HepG2 (cell line): ENCODE measurements at regions not wholly inside any gene's neighbourhood (a gene's known extent, or its start where the extent isn't known, plus 50 kb on each side); places are given as distances from the start of the nearest gene placed in this dataset.
"Not testable (repeated sequence)": the region's sequence is repeated elsewhere in the genome, so short reads cannot be mapped to it uniquely, and the experiment has no call there.

Experiments
- ATAC-seq: fragments of 200-7000 bp; cut with Tn5 transposase; 3 replicates; pipeline ENCODE4 v1.9.1; 2020; ENCODE audit warnings: mild to moderate bottlenecking, moderate library complexity
- BruUV-seq: library from RNA; stranded (reverse); fragments of 400-500 nt; replicated peaks from 2 replicates; lab custom pipeline; 2021; lab: Mats Ljungman, UMichigan
- CTCF ChIA-PET: fragments of 300-600 bp; formaldehyde crosslinking; extraction: SDS; loops from one replicate; lab custom pipeline; 2021; ENCODE audit warnings: low total read pairs, inconsistent platforms, low intra/inter-chr PET ratio; lab: Yijun Ruan, JAX
- POLR2A ChIA-PET: fragments of 350-600 bp; sonication (Branson Sonifier 250); formaldehyde crosslinking; loops from one replicate; lab custom pipeline; 2020; ENCODE audit warnings: antibody characterized with exemption, inconsistent platforms; lab: Yijun Ruan, JAX
- DNase-seq: peaks from one replicate; pipeline ENCODE4 v3.0.0-alpha.2; 2015; ENCODE audit warnings: low spot score
- FAIRE-seq: peaks from 3 replicates; lab custom pipeline; 2011; peaks lifted over from hg19 to GRCh38; lab: Jason Lieb, UNC
- H2AFZ ChIP-seq: one replicate; pipeline ENCODE4 v1.6.1; 2011; ENCODE audit warnings: low read length, inconsistent platforms
- H3K27ac ChIP-seq: fragments of 300-600 bp; 3 replicates; pipeline ENCODE4 v1.8.0; 2011; ENCODE audit warnings: mixed run types, mild to moderate bottlenecking, mixed read lengths, low read length, inconsistent platforms; ENCODE audit not compliant: insufficient read depth; ENCODE audit errors: extremely low read length
- H3K27me3 ChIP-seq, 2 experiments: fragments of 200-600 bp in 1 of 2; 2 replicates in 1 of 2; 3 replicates in 1 of 2; pipeline versions ENCODE4 v1.6.0 to v1.8.0; 2011; ENCODE audit warnings: low read length in 2 of 2, mild to moderate bottlenecking in 2 of 2, moderate library complexity in 2 of 2, inconsistent platforms in 1 of 2; ENCODE audit not compliant: insufficient read depth in 2 of 2, control insufficient read depth in 1 of 2
- H3K36me3 ChIP-seq, 2 experiments: fragments of 200-600 bp in 1 of 2; replicated peaks in 1 of 2; 2 replicates in 1 of 2; 3 replicates in 1 of 2; pipeline versions ENCODE4 v1.5.1 to v1.8.0; 2011; ENCODE audit warnings: low read length in 2 of 2, inconsistent platforms in 1 of 2; ENCODE audit not compliant: insufficient read depth in 2 of 2, control insufficient read depth in 1 of 2
- H3K4me1 ChIP-seq: 2 replicates; pipeline ENCODE4 v1.5.1; 2012; ENCODE audit warnings: low read length, inconsistent platforms; ENCODE audit not compliant: insufficient read depth
- H3K4me2 ChIP-seq: 2 replicates; pipeline ENCODE4 v1.6.0; 2011; ENCODE audit warnings: low read depth, low read length, inconsistent platforms
- H3K4me3 ChIP-seq, 3 experiments: fragments of 200-600 bp in 1 of 3; sonication (generic), shearing (Covaris generic) in 1 of 3; replicated peaks in 1 of 3; 2 replicates each; pipeline ENCODE4 v1.5.1; 2011 to 2016; ENCODE audit warnings: low read length in 3 of 3, inconsistent platforms in 2 of 3, low read depth in 2 of 3, mild to moderate bottlenecking in 2 of 3, control low read depth in 1 of 3, mixed read lengths in 1 of 3; ENCODE audit not compliant: insufficient read depth in 1 of 3
- H3K79me2 ChIP-seq: one replicate; pipeline ENCODE4 v1.6.1; 2011; ENCODE audit warnings: low read length, inconsistent platforms; ENCODE audit not compliant: insufficient read depth
- H3K9ac ChIP-seq: 2 replicates; pipeline ENCODE4 v1.6.0; 2011; ENCODE audit warnings: mild to moderate bottlenecking, low read depth, low read length, inconsistent platforms; ENCODE audit not compliant: insufficient read depth
- H3K9me3 ChIP-seq: 2 replicates; pipeline ENCODE4 v1.5.1; 2012; ENCODE audit warnings: mild to moderate bottlenecking, low read length
- H4K20me1 ChIP-seq: 2 replicates; pipeline ENCODE4 v1.6.0; 2011; ENCODE audit warnings: inconsistent platforms, mild to moderate bottlenecking, low read length, moderate library complexity; ENCODE audit not compliant: insufficient read depth
- ADNP ChIP-seq: sonication (generic); formaldehyde crosslinking; IDR thresholded peaks from 2 replicates; pipeline ENCODE4 v1.4.0; 2020; ENCODE audit warnings: missing genetic modification reagents
- ARHGAP35 ChIP-seq: sonication (generic); formaldehyde crosslinking; IDR thresholded peaks from 2 replicates; pipeline ENCODE4 v1.9.0; 2022; ENCODE audit warnings: mild to moderate bottlenecking, inconsistent platforms, moderate library complexity, missing genetic modification reagents, borderline replicate concordance
- CBX1 ChIP-seq: IDR thresholded peaks from one replicate; pipeline ENCODE4 v1.6.1; 2016; ENCODE audit warnings: antibody characterized with exemption, low read depth
- PAF1 ChIP-seq: IDR thresholded peaks from 2 replicates; pipeline ENCODE4 v1.6.1; 2016; ENCODE audit warnings: missing genetic modification reagents, missing compliant biosample characterization
- RCOR2 ChIP-seq: IDR thresholded peaks from 2 replicates; pipeline ENCODE4 v1.6.1; 2016; ENCODE audit warnings: missing biosample characterization, missing genetic modification reagents
- SALL2 ChIP-seq: sonication (generic); formaldehyde crosslinking; IDR thresholded peaks from 2 replicates; pipeline ENCODE4 v1.8.1; 2023; ENCODE audit warnings: mild to moderate bottlenecking, missing genetic modification reagents, inconsistent platforms
- THYN1 ChIP-seq: sonication (generic); formaldehyde crosslinking; IDR thresholded peaks from 2 replicates; pipeline ENCODE4 v1.8.1; 2023; ENCODE audit warnings: low read depth, mild to moderate bottlenecking, moderate library complexity, missing genetic modification reagents, borderline replicate concordance
- ZEB1 ChIP-seq: IDR thresholded peaks from 2 replicates; pipeline ENCODE4 v1.6.1; 2012; ENCODE audit warnings: mild to moderate bottlenecking, low read depth, inconsistent platforms; ENCODE audit not compliant: insufficient replicate concordance
- ZKSCAN5 ChIP-seq: sonication (generic); formaldehyde crosslinking; IDR thresholded peaks from 2 replicates; pipeline ENCODE4 v1.5.1; 2020; ENCODE audit warnings: mild to moderate bottlenecking, missing genetic modification reagents
- ZNF317 ChIP-seq: sonication (generic); formaldehyde crosslinking; IDR thresholded peaks from 2 replicates; pipeline ENCODE4 v1.5.0; 2020; ENCODE audit warnings: mild to moderate bottlenecking, missing genetic modification reagents
- ZNF567 ChIP-seq: sonication (generic); formaldehyde crosslinking; IDR thresholded peaks from 2 replicates; pipeline ENCODE4 v1.8.1; 2023; ENCODE audit warnings: mild to moderate bottlenecking, missing genetic modification reagents, borderline replicate concordance
- ZNF781 ChIP-seq: sonication (generic); formaldehyde crosslinking; IDR thresholded peaks from 2 replicates; pipeline ENCODE4 v1.5.1; 2020; ENCODE audit warnings: borderline replicate concordance, mild to moderate bottlenecking, missing genetic modification reagents; ENCODE audit errors: not compliant biosample characterization
- WGBS: methylation state at CpG from one replicate; pipeline ENCODE4 v1.1.6; 2017; ENCODE audit warnings: low lambda C conversion rate; 5-methylcytosine and 5-hydroxymethylcytosine counted together
- in situ Hi-C: cut with HindIII; loops from 2 replicates; pipeline ENCODE4 v1.10.0; 2017; ENCODE audit warnings: low pct_unique_long_range_greater_than_20kb; ENCODE audit not compliant: extremely low pct_ligation_motif_present
- intact Hi-C: fragments of 100-400 bp; cut with micrococcal nuclease; formaldehyde crosslinking; loops from one replicate; pipeline ENCODE4 v1.10.0; 2022; ENCODE audit not compliant: unreplicated experiment
- TF ChIP-seq, protein P1 (sequence below): fragments of 450-650 bp; IDR thresholded peaks from 2 replicates; pipeline ENCODE4 v1.6.1; 2016
- TF ChIP-seq, protein P2 (sequence below): sonication (generic); formaldehyde crosslinking; IDR thresholded peaks from 2 replicates; pipeline ENCODE4 v1.4.0; 2020; ENCODE audit warnings: missing genetic modification reagents
- TF ChIP-seq, protein P3 (sequence below): sonication (generic); formaldehyde crosslinking; IDR thresholded peaks from 2 replicates; pipeline ENCODE4 v1.4.0; 2020; ENCODE audit warnings: missing genetic modification reagents

DNA sequence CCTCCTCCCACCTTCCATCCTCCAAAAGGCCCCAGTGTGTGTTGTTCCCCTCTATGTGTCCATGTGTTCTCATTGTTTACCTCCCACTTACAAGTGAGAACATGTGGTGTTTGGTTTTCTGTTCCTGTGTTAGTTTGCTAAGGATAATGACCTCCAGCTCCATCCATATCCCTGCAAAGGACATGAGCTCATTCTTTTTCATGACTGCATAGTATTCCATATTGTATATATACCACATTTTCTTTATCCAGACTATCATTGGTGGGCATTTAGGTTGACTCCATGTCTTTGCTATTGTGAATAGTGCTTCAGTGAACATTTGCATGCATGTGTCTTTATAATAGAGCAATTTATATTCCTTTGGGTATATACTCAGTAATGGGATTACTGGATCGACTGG lies 333.0 kb downstream of the BTBD3 start:
- H3K9me3 ChIP-seq, H3K4me1 ChIP-seq, H3K27me3 ChIP-seq, H3K9ac ChIP-seq, H2AFZ ChIP-seq, DNase-seq, BruUV-seq, H3K27ac ChIP-seq, FAIRE-seq, ATAC-seq, H4K20me1 ChIP-seq, POLR2A ChIA-PET, in situ Hi-C loops, H3K36me3 ChIP-seq, H3K79me2 ChIP-seq, H3K4me2 ChIP-seq, H3K4me3 ChIP-seq, intact Hi-C loops, CTCF ChIA-PET: not testable (repeated sequence)
- TF ChIP-seq, protein P1, sequence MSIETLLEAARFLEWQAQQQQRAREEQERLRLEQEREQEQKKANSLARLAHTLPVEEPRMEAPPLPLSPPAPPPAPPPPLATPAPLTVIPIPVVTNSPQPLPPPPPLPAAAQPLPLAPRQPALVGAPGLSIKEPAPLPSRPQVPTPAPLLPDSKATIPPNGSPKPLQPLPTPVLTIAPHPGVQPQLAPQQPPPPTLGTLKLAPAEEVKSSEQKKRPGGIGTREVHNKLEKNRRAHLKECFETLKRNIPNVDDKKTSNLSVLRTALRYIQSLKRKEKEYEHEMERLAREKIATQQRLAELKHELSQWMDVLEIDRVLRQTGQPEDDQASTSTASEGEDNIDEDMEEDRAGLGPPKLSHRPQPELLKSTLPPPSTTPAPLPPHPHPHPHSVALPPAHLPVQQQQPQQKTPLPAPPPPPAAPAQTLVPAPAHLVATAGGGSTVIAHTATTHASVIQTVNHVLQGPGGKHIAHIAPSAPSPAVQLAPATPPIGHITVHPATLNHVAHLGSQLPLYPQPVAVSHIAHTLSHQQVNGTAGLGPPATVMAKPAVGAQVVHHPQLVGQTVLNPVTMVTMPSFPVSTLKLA = 0 out of 2 replicates have a peak, but pooled peaks have one; percentile 44
- WGBS = 0% methylated on average over 1 of the region's 1 CpG

DNA sequence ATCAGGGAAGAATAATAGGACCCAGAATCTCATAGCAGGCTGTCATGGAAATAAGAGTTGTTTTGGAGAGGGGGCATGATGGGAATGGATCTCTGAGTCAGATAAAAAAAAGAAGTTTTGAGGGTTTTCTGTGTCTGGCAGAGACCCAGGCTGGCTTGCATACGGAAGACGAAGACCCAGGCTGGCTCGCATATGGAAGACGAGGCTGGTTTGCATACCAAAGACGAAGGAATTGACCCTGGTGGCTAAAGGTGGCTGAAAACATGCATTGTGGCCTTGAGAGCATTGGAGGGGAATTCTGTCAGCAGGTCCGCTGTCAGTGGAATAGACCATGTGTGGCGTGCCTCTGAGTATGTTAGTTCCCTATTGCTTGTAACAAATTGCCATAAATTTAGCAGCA lies 335.1 kb downstream of the BTBD3 start:
- POLR2A ChIA-PET = no interaction called here
- DNase-seq (no peak), FAIRE-seq (no peak), ATAC-seq (no peak)
- Histone ChIP-seq H2AFZ (no peak overlapping the region), H3K9me3 (0 out of 2 replicates have a peak, but pooled peaks cover 6% of the 10 kb centered on the region), H3K27me3 (no peaks in the 10 kb centered on the region), H3K4me1 (no peaks in the 10 kb centered on the region), H3K4me2 (no peak overlapping the region), H3K9ac (no peak overlapping the region), H3K4me3 (no peak overlapping the region), H3K79me2 (no peaks in the 10 kb centered on the region), H3K27ac (no peak overlapping the region), H4K20me1 (no peaks in the 10 kb centered on the region), H3K36me3 (no peaks in the 10 kb centered on the region)
- in situ Hi-C loops = no loop called here
- CTCF ChIA-PET = no interaction called here
- WGBS = 10% methylated on average over 7 of the region's 7 CpGs
- intact Hi-C loops = no loop called here
- no TSS peak for BruUV-seq
- TF ChIP-seq, protein P2, sequence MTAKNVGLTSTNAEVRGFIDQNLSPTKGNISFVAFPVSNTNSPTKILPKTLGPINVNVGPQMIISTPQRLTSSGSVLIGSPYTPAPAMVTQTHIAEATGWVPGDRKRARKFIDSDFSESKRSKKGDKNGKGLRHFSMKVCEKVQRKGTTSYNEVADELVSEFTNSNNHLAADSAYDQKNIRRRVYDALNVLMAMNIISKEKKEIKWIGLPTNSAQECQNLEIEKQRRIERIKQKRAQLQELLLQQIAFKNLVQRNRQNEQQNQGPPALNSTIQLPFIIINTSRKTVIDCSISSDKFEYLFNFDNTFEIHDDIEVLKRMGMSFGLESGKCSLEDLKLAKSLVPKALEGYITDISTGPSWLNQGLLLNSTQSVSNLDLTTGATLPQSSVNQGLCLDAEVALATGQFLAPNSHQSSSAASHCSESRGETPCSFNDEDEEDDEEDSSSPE (CRISPR knock-in tag) = no peak
- no peak for TF ChIP-seq ZKSCAN5 (CRISPR knock-in tag)
- no peak for TF ChIP-seq CBX1
- no peak for TF ChIP-seq THYN1
- TF ChIP-seq ADNP (CRISPR knock-in tag) = no peak
- TF ChIP-seq, protein P3, sequence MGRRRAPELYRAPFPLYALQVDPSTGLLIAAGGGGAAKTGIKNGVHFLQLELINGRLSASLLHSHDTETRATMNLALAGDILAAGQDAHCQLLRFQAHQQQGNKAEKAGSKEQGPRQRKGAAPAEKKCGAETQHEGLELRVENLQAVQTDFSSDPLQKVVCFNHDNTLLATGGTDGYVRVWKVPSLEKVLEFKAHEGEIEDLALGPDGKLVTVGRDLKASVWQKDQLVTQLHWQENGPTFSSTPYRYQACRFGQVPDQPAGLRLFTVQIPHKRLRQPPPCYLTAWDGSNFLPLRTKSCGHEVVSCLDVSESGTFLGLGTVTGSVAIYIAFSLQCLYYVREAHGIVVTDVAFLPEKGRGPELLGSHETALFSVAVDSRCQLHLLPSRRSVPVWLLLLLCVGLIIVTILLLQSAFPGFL (CRISPR knock-in tag) = no peak
- TF ChIP-seq RCOR2 = no peak
- TF ChIP-seq PAF1 (CRISPR knock-in tag) = no peak
- no peak for TF ChIP-seq ZEB1
- no peak for TF ChIP-seq SALL2
- no peak for TF ChIP-seq ZNF317 (CRISPR knock-in tag)
- TF ChIP-seq ZNF567 (CRISPR knock-in tag) = no peak
- no peak for TF ChIP-seq ZNF781 (CRISPR knock-in tag)
- TF ChIP-seq ARHGAP35 = no peak
